HG02970 (cell line): ENCODE measurements at regions not wholly inside any gene's neighbourhood (a gene's known extent, or its start where the extent isn't known, plus 50 kb on each side); places are given as distances from the start of the nearest gene placed in this dataset.
"Not testable (repeated sequence)": the region's sequence is repeated elsewhere in the genome, so short reads cannot be mapped to it uniquely, and the experiment has no call there.

Experiments used
- ATAC-seq: cut with Tn5 transposase; IDR thresholded peaks from one replicate; pipeline ENCODE4 v1.9.1; 2021; ENCODE audit warnings: mild to moderate bottlenecking, moderate library complexity, moderate number of reproducible peaks; ENCODE audit not compliant: unreplicated experiment, low FRiP score

GRCh38 chr13:103471896-103472295 is 405.7 kb upstream of the SLC10A2 start:
- ATAC-seq: no peak

DNA sequence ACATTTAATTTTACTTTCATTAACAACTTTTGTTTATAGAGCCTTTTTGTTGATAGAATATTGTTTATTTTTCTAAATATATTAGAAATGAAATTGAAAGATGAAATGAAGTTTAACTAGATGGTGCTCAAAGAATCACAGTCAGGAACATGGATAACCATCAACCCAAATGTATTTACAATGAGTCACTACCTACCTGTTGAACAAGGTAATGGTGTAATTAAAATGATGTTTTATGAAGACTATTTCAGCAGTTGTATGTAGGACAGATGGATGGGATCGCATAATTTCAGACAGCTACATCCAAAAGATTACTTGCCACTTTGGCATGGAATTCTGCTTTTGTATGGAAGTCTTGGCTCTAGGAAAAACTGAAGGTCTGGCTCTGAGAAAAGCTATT is 403.6 kb upstream of the SLC10A2 start:
- no peak for ATAC-seq

- no peak for ATAC-seq
Measured at GRCh38 chr13:103466761-103467160, 400.5 kb upstream of the SLC10A2 start.

- ATAC-seq: not testable (repeated sequence)
Measured at GRCh38 chr13:103460246-103460645, 394.0 kb upstream of the SLC10A2 start.

DNA sequence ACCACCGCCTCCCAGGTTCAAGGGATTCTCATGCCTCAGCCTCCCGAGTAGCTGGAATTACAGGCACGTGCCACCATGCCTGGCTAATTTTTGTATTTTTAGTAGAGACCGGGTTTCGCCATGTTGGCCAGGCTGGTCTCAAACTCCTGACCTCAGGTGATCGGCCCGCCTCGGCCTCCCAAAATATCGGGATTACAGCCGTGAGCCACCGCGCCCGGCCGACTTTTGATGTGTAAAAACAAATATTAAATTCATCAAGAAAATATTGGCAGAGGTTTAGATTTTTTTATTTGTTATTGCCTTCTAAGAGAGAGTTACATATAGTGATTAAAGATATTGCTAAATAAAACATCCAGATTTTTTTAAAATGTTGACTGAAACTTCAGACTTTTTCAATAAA is 390.8 kb upstream of the SLC10A2 start:
- not testable (repeated sequence) for ATAC-seq

DNA sequence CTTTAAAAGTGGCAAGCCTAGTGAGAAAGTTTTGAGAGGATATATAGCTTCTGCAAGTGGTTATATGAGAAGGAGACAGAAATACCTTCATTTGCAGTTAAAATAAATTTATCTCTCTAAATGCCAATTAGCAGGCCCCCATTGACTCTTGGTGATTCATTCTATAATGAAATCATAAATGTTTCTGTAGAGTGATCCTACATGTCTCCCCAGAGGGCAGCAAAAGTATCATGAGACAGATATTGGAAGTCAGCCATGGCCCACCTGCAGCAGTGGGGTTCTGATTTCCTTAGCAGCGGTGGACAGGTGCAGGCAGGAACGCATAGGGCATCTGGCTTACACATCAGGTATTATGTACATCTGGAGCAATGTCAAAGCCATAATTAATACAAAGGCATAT is 385.4 kb upstream of the SLC10A2 start:
- ATAC-seq: no peak

DNA sequence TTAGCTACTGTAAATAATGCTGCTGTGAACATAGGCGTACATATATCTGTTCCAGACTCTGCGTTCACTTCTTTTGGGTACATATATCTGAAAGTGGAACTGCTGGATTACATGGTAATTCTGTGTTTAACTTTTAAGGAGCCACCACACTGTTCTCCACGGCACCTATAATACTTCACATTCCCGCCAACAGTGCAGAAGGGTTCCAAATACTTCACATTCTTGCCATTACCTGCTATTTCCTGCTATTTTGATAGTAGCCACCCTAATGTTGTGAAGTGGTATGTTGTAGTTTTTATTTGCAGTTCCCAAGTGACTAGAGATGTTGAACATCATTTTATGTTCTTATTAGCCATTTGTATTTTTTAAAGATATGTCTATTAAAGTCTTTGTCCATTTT is 377.4 kb upstream of the SLC10A2 start:
- no peak for ATAC-seq

DNA sequence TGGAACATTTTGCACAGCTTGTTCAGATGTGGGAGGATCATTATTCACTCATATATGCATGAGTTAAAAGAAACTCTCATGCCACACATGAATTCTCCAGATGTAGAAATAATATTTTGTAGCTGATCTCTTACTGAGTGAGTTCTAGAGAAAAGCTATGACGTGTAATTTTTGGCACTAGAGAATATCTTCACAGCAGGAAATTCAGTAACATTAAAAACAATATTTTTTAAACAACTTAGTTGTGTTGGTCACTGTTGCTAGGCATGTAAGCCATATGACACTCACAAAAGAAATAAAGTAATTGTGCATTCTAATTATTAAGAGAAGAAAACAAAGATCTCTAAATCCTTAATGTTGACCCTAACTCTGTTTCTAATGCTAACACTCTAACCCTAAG is 371.4 kb upstream of the SLC10A2 start:
- no peak for ATAC-seq

GRCh38 chr13:103436057-103436654 is 369.9 kb upstream of the SLC10A2 start:
- ATAC-seq: no peak

GRCh38 chr13:103431856-103432255 is 365.6 kb upstream of the SLC10A2 start:
- no peak for ATAC-seq

GRCh38 chr13:103430368-103430767 is 364.2 kb upstream of the SLC10A2 start:
- ATAC-seq: no peak

- no peak for ATAC-seq
Measured at GRCh38 chr13:103410002-103410401, 343.8 kb upstream of the SLC10A2 start.

DNA sequence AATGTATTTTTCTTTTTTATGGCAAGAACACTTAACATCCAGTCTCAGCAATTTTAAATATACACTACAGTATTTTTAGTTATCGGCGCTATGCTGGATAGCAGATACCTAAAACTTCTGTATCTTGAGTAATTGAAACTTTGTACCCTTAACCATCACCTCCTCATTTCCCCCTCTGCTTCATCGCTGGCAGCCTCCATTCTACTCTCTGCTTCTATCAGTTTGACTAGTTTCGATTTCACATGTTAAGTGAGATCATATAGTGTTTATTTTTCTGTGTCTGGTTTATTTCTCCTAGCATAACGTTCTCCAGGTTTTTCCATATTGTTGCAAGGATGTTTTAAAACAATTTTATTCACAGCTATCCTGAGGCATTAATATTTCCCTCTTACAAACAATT is 340.8 kb upstream of the SLC10A2 start:
- no peak for ATAC-seq

DNA sequence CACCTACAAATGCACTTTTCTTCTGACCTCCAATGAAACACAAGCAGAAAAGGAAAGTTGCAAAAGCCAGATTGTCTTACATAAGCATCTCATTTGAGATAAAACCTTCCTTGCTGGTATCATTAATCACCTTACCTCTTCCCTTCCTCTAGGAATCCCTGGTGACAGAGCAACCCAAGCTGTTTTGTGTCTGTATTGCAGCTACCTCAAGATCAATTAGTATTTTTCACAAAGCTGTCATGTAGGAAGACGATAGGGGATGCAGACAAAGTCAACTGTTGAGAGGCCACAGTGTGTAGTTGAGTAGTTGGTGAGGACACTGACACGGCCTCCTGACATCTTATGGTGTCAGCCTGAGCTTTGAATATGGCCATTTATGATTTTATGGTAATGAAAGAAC is 339.1 kb upstream of the SLC10A2 start:
- ATAC-seq: no peak

- ATAC-seq: no peak
Measured at GRCh38 chr13:103403814-103404213, 337.6 kb upstream of the SLC10A2 start.

- no peak for ATAC-seq
Measured at GRCh38 chr13:103403148-103403740, 337.0 kb upstream of the SLC10A2 start.

GRCh38 chr13:103395139-103395538 is 328.9 kb upstream of the SLC10A2 start:
- ATAC-seq: no peak

DNA sequence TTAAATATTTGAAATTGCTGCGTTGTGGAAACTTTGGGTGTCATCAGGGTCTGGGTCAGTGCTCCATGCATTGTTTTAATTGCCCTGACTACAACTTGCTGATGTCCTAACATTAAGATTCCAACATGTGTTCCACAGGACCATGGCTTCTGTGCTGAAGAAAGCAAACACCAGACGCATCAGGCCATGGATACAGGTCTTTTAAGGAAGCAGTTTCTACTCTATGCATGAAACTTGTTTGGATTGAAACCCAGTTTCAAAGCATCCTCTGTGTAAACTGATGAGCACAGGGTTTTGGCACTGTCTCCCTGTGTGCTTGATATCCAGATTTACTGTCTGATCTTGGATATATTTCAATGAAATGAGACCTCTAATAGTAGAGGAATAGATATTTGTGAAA is 328.4 kb upstream of the SLC10A2 start:
- no peak for ATAC-seq

DNA sequence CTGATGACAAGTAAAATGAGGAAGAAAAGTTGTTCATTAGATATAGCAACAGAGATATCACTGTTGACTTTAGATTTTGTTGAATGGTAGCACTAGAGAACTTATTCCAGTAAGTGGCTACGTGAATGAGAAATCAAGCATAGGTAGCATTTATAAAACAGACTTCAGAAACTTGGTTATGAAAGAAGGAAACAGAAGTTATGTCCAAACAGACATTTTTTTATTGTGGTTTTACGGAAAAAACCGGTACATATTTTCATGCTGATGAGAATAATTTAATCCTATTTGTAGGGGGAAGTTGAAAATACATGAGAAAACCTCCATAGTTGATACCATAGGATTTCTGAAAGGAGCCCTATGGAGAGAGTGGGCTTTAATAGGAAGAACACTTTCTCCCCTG is 325.7 kb upstream of the SLC10A2 start:
- no peak for ATAC-seq

DNA sequence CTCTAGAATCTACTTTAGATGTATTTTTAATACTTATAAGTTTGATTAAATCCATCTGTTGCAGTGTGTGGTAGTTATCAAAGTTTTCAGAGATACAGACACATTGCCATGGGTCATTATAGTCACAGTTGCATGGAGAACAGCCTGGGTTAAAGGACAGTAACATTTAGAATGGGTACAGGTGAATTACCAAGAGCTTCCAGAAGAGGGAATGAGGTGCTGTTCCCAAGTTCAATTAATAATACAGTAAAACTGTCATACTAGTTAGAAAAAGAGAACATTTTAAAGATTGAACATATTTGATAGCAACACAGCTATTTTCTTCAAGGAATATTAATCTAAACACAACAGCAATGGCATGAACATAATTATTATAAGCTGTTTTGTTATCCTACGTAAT is 322.6 kb upstream of the SLC10A2 start:
- no peak for ATAC-seq

DNA sequence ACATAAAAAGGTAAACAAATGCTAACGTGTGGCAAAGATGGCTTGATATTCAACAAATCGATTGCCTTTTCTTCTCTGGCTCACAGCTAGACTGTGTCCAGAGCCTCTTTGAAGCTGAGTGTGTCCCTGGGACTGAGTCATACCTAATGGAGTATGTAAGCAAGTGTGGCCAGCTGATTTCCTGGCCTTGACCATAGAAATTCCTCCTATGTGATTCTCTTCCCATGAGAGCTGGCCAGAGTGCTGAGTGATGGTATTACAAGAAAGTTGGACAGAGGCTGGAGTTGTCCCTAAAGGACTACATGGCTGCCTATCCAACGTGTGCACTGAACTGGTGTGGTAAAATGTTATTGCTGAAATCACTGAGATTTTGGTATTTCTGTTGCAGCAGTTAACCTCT is 320.1 kb upstream of the SLC10A2 start:
- no peak for ATAC-seq

GRCh38 chr13:103373916-103374315 is 307.7 kb upstream of the SLC10A2 start:
- ATAC-seq: no peak

GRCh38 chr13:103371271-103371670 is 305.1 kb upstream of the SLC10A2 start:
- no peak for ATAC-seq
